Right lobe of liver (tissue), 4 donors: ENCODE measurements at regions not wholly inside any gene's neighbourhood (a gene's known extent, or its start where the extent isn't known, plus 50 kb on each side); places are given as distances from the start of the nearest gene placed in this dataset.

Source experiments
- CTCF ChIP-seq, 4 donors: fragments of 200-600 bp in 3 of 4; fragments of 450-650 bp in 1 of 4; IDR thresholded peaks; one replicate each; pipeline versions ENCODE4 v1.5.1 to v1.8.0; 2016 to 2022; ENCODE audit warnings: antibody characterized with exemption in 4 of 4, mild to moderate bottlenecking in 2 of 4
- POLR2A ChIP-seq: fragments of 450-650 bp; IDR thresholded peaks from one replicate; pipeline ENCODE4 v1.6.1; 2017; ENCODE audit warnings: antibody characterized with exemption, mild to moderate bottlenecking
- donor health status: DM: no; HTN: no; CAD: no.
- donor health status: DM: no; HTN: no; CAD: no.
- donor health status: DM: no; HTN: yes; CAD: no.

GRCh38 chr17:12254460-12254859 is 233.8 kb downstream of the MAP2K4 start:
- TF ChIP-seq CTCF (IDR thresholded peaks at IDR 0.05) = no peak
- TF ChIP-seq POLR2A = no peak
